H9 (cell line): ENCODE measurements at regions not wholly inside any gene's neighbourhood (a gene's known extent, or its start where the extent isn't known, plus 50 kb on each side); places are given as distances from the start of the nearest gene placed in this dataset.

Experiments
- DNase-seq: peaks from one replicate; pipeline ENCODE4 v3.0.0-alpha.2; 2017
- H2AFZ ChIP-seq: one replicate; pipeline ENCODE4 v1.6.1; 2013; ENCODE audit warnings: mild to moderate bottlenecking, low read length, control low read depth, moderate library complexity
- H2AK5ac ChIP-seq: 2 replicates; pipeline ENCODE4 v1.6.1; 2013; ENCODE audit warnings: low read length, control low read depth, mixed read lengths; ENCODE audit not compliant: insufficient read length
- H2BK120ac ChIP-seq: one replicate; pipeline ENCODE4 v1.6.1; 2013; ENCODE audit warnings: low read depth, mild to moderate bottlenecking, low read length, control low read depth, inconsistent platforms; ENCODE audit not compliant: poor library complexity, severe bottlenecking
- H2BK12ac ChIP-seq: 2 replicates; pipeline ENCODE4 v1.6.1; 2013; ENCODE audit warnings: low read length, control low read depth, mixed read lengths, low read depth; ENCODE audit not compliant: insufficient read length
- H2BK15ac ChIP-seq: 2 replicates; pipeline ENCODE4 v1.6.1; 2013; ENCODE audit warnings: low read depth, low read length, control low read depth
- H2BK20ac ChIP-seq: one replicate; pipeline ENCODE4 v1.6.1; 2013; ENCODE audit warnings: low read depth, mild to moderate bottlenecking, low read length, control low read depth, inconsistent platforms; ENCODE audit not compliant: poor library complexity, severe bottlenecking
- H2BK5ac ChIP-seq: 2 replicates; pipeline ENCODE4 v1.6.1; 2013; ENCODE audit warnings: low read length, control low read depth, mixed read lengths; ENCODE audit not compliant: insufficient read length
- H3K14ac ChIP-seq: 2 replicates; pipeline ENCODE4 v1.6.1; 2013; ENCODE audit warnings: low read length, control low read depth; ENCODE audit not compliant: insufficient read depth
- H3K18ac ChIP-seq: 2 replicates; pipeline ENCODE4 v1.6.1; 2013; ENCODE audit warnings: low read depth, mild to moderate bottlenecking, mixed read lengths, low read length, control low read depth; ENCODE audit not compliant: insufficient read length
- H3K23ac ChIP-seq: 2 replicates; pipeline ENCODE4 v1.6.1; 2013; ENCODE audit warnings: low read length, control low read depth, mixed read lengths, low read depth; ENCODE audit not compliant: insufficient read length
- H3K23me2 ChIP-seq: 2 replicates; pipeline ENCODE4 v1.6.1; 2013; ENCODE audit warnings: low read depth, mild to moderate bottlenecking, mixed read lengths, low read length, control low read depth; ENCODE audit not compliant: insufficient read length, poor library complexity, severe bottlenecking
- H3K27ac ChIP-seq: 2 replicates; pipeline ENCODE4 v1.5.1; 2013; ENCODE audit warnings: low read length, control low read depth, mixed read lengths, low read depth; ENCODE audit not compliant: insufficient read length
- H3K27me3 ChIP-seq: 2 replicates; pipeline ENCODE4 v1.6.1; 2013; ENCODE audit warnings: low read length, control low read depth, inconsistent platforms; ENCODE audit not compliant: insufficient read depth
- H3K4ac ChIP-seq: 2 replicates; pipeline ENCODE4 v1.6.1; 2013; ENCODE audit warnings: low read depth, mild to moderate bottlenecking, control low read depth, inconsistent platforms, low read length, moderate library complexity
- H3K4me1 ChIP-seq: 2 replicates; pipeline ENCODE4 v1.6.1; 2013; ENCODE audit warnings: low read length, control low read depth, inconsistent platforms; ENCODE audit not compliant: insufficient read depth
- H3K4me2 ChIP-seq: 2 replicates; pipeline ENCODE4 v1.6.1; 2013; ENCODE audit warnings: low read length, control low read depth, mixed read lengths; ENCODE audit not compliant: insufficient read length, insufficient read depth
- H3K56ac ChIP-seq: 2 replicates; pipeline ENCODE4 v1.6.1; 2013; ENCODE audit warnings: low read depth, mild to moderate bottlenecking, mixed read lengths, low read length, control low read depth; ENCODE audit not compliant: insufficient read length
- H3K79me1 ChIP-seq: 2 replicates; pipeline ENCODE4 v1.6.1; 2013; ENCODE audit warnings: low read depth, mild to moderate bottlenecking, moderate library complexity, low read length, control low read depth, inconsistent platforms; ENCODE audit not compliant: insufficient read depth, poor library complexity, severe bottlenecking
- H3K79me2 ChIP-seq: 2 replicates; pipeline ENCODE4 v1.6.1; 2013; ENCODE audit warnings: low read length, control low read depth, inconsistent platforms; ENCODE audit not compliant: insufficient read depth
- H3K9ac ChIP-seq: 2 replicates; pipeline ENCODE4 v1.6.1; 2013; ENCODE audit warnings: low read length, control low read depth, mixed read lengths; ENCODE audit not compliant: insufficient read length; ENCODE audit errors: extremely low read depth
- H3K9me3 ChIP-seq: one replicate; pipeline ENCODE4 v1.6.1; 2013; ENCODE audit warnings: low read depth, low read length, inconsistent platforms; ENCODE audit not compliant: control insufficient read depth
- H3T11ph ChIP-seq: one replicate; pipeline ENCODE4 v1.6.1; 2013; ENCODE audit warnings: mild to moderate bottlenecking, low read length, control low read depth, inconsistent platforms
- H4K20me1 ChIP-seq: one replicate; pipeline ENCODE4 v1.6.1; 2013; ENCODE audit not compliant: control insufficient read depth, insufficient read length, insufficient read depth
- H4K5ac ChIP-seq: 2 replicates; pipeline ENCODE4 v1.6.1; 2013; ENCODE audit warnings: low read depth, mild to moderate bottlenecking, mixed read lengths, low read length, control low read depth; ENCODE audit not compliant: insufficient read length
- H4K8ac ChIP-seq: replicated peaks from 2 replicates; pipeline ENCODE4 v1.6.1; 2013; ENCODE audit warnings: low read length, control low read depth, mixed read lengths, low read depth; ENCODE audit not compliant: insufficient read length
- H4K91ac ChIP-seq: 2 replicates; pipeline ENCODE4 v1.6.1; 2013; ENCODE audit warnings: low read depth, mild to moderate bottlenecking, moderate library complexity, mixed read lengths, low read length, control low read depth; ENCODE audit not compliant: insufficient read length
- H3K27ac Mint-ChIP-seq, 3 experiments: 2 replicates in 2 of 3; 3 replicates in 1 of 3; pipeline ENCODE4 v1.8.0; 2020 to 2021; ENCODE audit warnings: mixed read lengths in 3 of 3, mild to moderate bottlenecking in 1 of 3, moderate library complexity in 1 of 3
- H3K27me3 Mint-ChIP-seq: 2 replicates; pipeline ENCODE4 v1.8.0; 2021; ENCODE audit warnings: low read depth, mild to moderate bottlenecking, moderate library complexity, mixed read lengths
- H3K36me3 Mint-ChIP-seq, 3 experiments: 2 replicates in 2 of 3; 3 replicates in 1 of 3; pipeline ENCODE4 v1.8.0; 2020 to 2021; ENCODE audit warnings: low read depth in 3 of 3, mixed read lengths in 3 of 3; ENCODE audit not compliant: insufficient read depth in 1 of 3
- H3K4me1 Mint-ChIP-seq, 2 experiments: 2 replicates each; pipeline ENCODE4 v1.8.0; 2020; ENCODE audit warnings: mixed read lengths in 2 of 2
- H3K4me3 Mint-ChIP-seq, 2 experiments: 2 replicates in 1 of 2; 3 replicates in 1 of 2; pipeline ENCODE4 v1.8.0; 2020 to 2021; ENCODE audit warnings: mild to moderate bottlenecking in 2 of 2, mixed read lengths in 2 of 2, moderate library complexity in 1 of 2
- H3K9me3 Mint-ChIP-seq, 2 experiments: 2 replicates in 1 of 2; 3 replicates in 1 of 2; pipeline ENCODE4 v1.8.0; 2020; ENCODE audit warnings: mild to moderate bottlenecking in 2 of 2, mixed read lengths in 2 of 2, moderate library complexity in 1 of 2
- CTCF ChIP-seq: fragments of 200-600 bp; sonication (generic); conservative IDR thresholded peaks from 3 replicates; pipeline ENCODE4 v1.8.0; 2021; ENCODE audit warnings: antibody characterized with exemption, mild to moderate bottlenecking
- WGBS: extraction: QIAGEN DNeasy Blood & Tissue Kit; methylation state at CpG from one replicate; pipeline ENCODE4 v1.1.7; 2013; ENCODE audit warnings: missing lambda C conversion rate, low lambda C conversion rate, mixed read lengths; ENCODE audit not compliant: insufficient read length; ENCODE audit errors: extremely low coverage; 5-methylcytosine and 5-hydroxymethylcytosine counted together

DNA sequence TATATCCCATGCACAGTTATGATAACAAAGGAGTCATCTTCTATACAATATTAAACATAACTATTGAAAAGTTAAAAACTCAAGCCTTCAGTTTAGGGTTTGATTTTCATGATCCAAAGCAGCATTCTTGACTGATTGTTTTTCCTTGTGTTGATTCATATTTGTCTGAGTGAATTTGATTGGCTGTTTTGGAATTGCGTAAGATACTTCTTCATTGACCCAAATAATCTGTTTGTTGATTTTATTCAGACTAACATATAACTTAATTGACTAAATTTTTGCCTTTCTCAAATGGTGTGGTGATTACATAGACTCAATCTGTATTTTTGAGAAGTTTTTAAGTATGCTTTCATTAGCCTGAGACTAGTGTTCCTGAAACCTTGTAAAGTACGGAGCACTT is 305.7 kb upstream of the TNP1 start:
- no peak overlapping the region for H3K56ac ChIP-seq
- Mint-ChIP-seq H3K4me1 (no peaks in the 10 kb centered on the region), H3K27ac (no peak overlapping the region), H3K36me3 (no peaks in the 10 kb centered on the region; a peak in 1 of 7 replicates), H3K9me3 (peaks cover 0 to 4% of the 10 kb centered on the region in 2 experiments; a peak in 1 of 5 replicates), H3K4me3 (no peak overlapping the region), H3K27me3 (peaks cover 12% of the 10 kb centered on the region)
- H2AFZ ChIP-seq, result no peak overlapping the region
- H3K9me3 ChIP-seq, result no peaks in the 10 kb centered on the region
- H4K8ac ChIP-seq, result no peak overlapping the region
- no peak overlapping the region for H3K23ac ChIP-seq
- H3K27ac ChIP-seq, result no peak overlapping the region
- no peak overlapping the region for H3T11ph ChIP-seq
- no peak overlapping the region for H2BK12ac ChIP-seq
- H3K4me1 ChIP-seq, result no peaks in the 10 kb centered on the region
- TF ChIP-seq CTCF, result no peak
- no CpG with 5 or more reads among the region's 2 CpGs for WGBS
- no peak overlapping the region for H2AK5ac ChIP-seq
- no peak overlapping the region for H4K91ac ChIP-seq
- H2BK5ac ChIP-seq, result no peak overlapping the region
- no peaks in the 10 kb centered on the region for H3K27me3 ChIP-seq
- H2BK15ac ChIP-seq, result no peak overlapping the region
- DNase-seq, result no peak
- no peak overlapping the region for H3K4me2 ChIP-seq
- no peaks in the 10 kb centered on the region for H4K20me1 ChIP-seq
- no peak overlapping the region for H2BK20ac ChIP-seq
- no peak overlapping the region for H3K4ac ChIP-seq
- no peak overlapping the region for H4K5ac ChIP-seq
- H3K9ac ChIP-seq, result no peak overlapping the region
- no peaks in the 10 kb centered on the region for H3K79me1 ChIP-seq
- H3K18ac ChIP-seq, result no peak overlapping the region
- H3K79me2 ChIP-seq, result no peaks in the 10 kb centered on the region
- no peak overlapping the region for H2BK120ac ChIP-seq
- no peaks in the 10 kb centered on the region for H3K23me2 ChIP-seq
- no peak overlapping the region for H3K14ac ChIP-seq
